SK-N-SH treated with all-trans-retinoic acid at 6 μM for 48 hours (cell line): ENCODE measurements at regions not wholly inside any gene's neighbourhood (a gene's known extent, or its start where the extent isn't known, plus 50 kb on each side); places are given as distances from the start of the nearest gene placed in this dataset.

ENCODE experiments used
- ATAC-seq: fragments of 200-7000 bp; cut with Tn5 transposase; 3 replicates; pipeline ENCODE4 v1.9.1; 2020; ENCODE audit warnings: mild to moderate bottlenecking, moderate library complexity
- ARNTL ChIP-seq: fragments of 450-650 bp; formaldehyde crosslinking; IDR thresholded peaks from 2 replicates; pipeline ENCODE4 v1.5.0; 2020; ENCODE audit warnings: low read depth, mild to moderate bottlenecking, moderate library complexity, borderline replicate concordance
- BACH2 ChIP-seq: fragments of 250-450 bp; sonication (Bioruptor Pico); IDR thresholded peaks from 2 replicates; pipeline ENCODE4 v1.9.0; 2021; ENCODE audit warnings: mild to moderate bottlenecking, borderline replicate concordance
- CSDC2 ChIP-seq: fragments of 250-450 bp; sonication (Bioruptor Pico); IDR thresholded peaks from 2 replicates; pipeline ENCODE4 v1.5.0; 2020; ENCODE audit warnings: mild to moderate bottlenecking, moderate library complexity
- ESRRG ChIP-seq: fragments of 250-450 bp; sonication (Bioruptor Pico); IDR thresholded peaks from 2 replicates; pipeline ENCODE4 v1.6.1; 2021; ENCODE audit warnings: mild to moderate bottlenecking
- GLIS3 ChIP-seq: fragments of 250-450 bp; sonication (Bioruptor Pico); IDR thresholded peaks from 2 replicates; pipeline ENCODE4 v1.5.0; 2020; ENCODE audit warnings: mild to moderate bottlenecking, moderate library complexity
- ISL1 ChIP-seq: fragments of 250-450 bp; sonication (Bioruptor Pico); IDR thresholded peaks from 2 replicates; pipeline ENCODE4 v2.1.2; 2022; ENCODE audit warnings: mild to moderate bottlenecking, moderate library complexity
- OSR1 ChIP-seq: fragments of 250-450 bp; sonication (Bioruptor Pico); IDR thresholded peaks from 2 replicates; pipeline ENCODE4 v1.8.0; 2022; ENCODE audit warnings: moderate library complexity, mild to moderate bottlenecking, inconsistent platforms
- PPARA ChIP-seq: fragments of 250-450 bp; sonication (Bioruptor Pico); IDR thresholded peaks from 2 replicates; pipeline ENCODE4 v1.5.0; 2020; ENCODE audit warnings: mild to moderate bottlenecking, borderline replicate concordance
- RARB ChIP-seq: fragments of 250-450 bp; sonication (Bioruptor Pico); IDR thresholded peaks from 2 replicates; pipeline ENCODE4 v1.8.0; 2021; ENCODE audit warnings: mild to moderate bottlenecking, moderate library complexity
- SNAI2 ChIP-seq: fragments of 250-450 bp; sonication (Bioruptor Pico); IDR thresholded peaks from 2 replicates; pipeline ENCODE4 v1.5.0; 2020; ENCODE audit warnings: mild to moderate bottlenecking, moderate library complexity
- TCF4 ChIP-seq: fragments of 250-450 bp; sonication (Bioruptor Pico); IDR thresholded peaks from 2 replicates; pipeline ENCODE4 v1.8.0; 2021; ENCODE audit warnings: mild to moderate bottlenecking, moderate library complexity, borderline replicate concordance
- TOX ChIP-seq: fragments of 250-450 bp; sonication (Bioruptor Pico); IDR thresholded peaks from 2 replicates; pipeline ENCODE4 v1.8.0; 2021; ENCODE audit warnings: mild to moderate bottlenecking, moderate library complexity, borderline replicate concordance
- ZC3H10 ChIP-seq: fragments of 250-450 bp; sonication (Bioruptor Pico); IDR thresholded peaks from 2 replicates; pipeline ENCODE4 v1.5.1; 2021; ENCODE audit warnings: mild to moderate bottlenecking, moderate library complexity
- ZFP3 ChIP-seq: fragments of 250-450 bp; sonication (Bioruptor Pico); IDR thresholded peaks from 2 replicates; pipeline ENCODE4 v1.5.0; 2020; ENCODE audit warnings: mild to moderate bottlenecking, moderate library complexity
- ZFP30 ChIP-seq: fragments of 450-650 bp; formaldehyde crosslinking; IDR thresholded peaks from 2 replicates; pipeline ENCODE4 v1.5.0; 2022; ENCODE audit warnings: mild to moderate bottlenecking, moderate library complexity
- ZNF70 ChIP-seq: fragments of 450-650 bp; formaldehyde crosslinking; IDR thresholded peaks from 2 replicates; pipeline ENCODE4 v1.5.0; 2020; ENCODE audit warnings: mild to moderate bottlenecking, moderate library complexity
- ZNF8 ChIP-seq: fragments of 450-650 bp; formaldehyde crosslinking; IDR thresholded peaks from 2 replicates; pipeline ENCODE4 v1.5.0; 2020; ENCODE audit warnings: mild to moderate bottlenecking, moderate library complexity
- TF ChIP-seq, protein P1 (sequence below): fragments of 250-450 bp; sonication (Bioruptor Pico); IDR thresholded peaks from 2 replicates; pipeline ENCODE4 v1.8.0; 2020; ENCODE audit warnings: mild to moderate bottlenecking, moderate library complexity, borderline replicate concordance
- TF ChIP-seq, protein P2 (sequence below): fragments of 250-450 bp; sonication (Bioruptor Pico); IDR thresholded peaks from 2 replicates; pipeline ENCODE4 v1.5.0; 2020; ENCODE audit warnings: mild to moderate bottlenecking, moderate library complexity
- TF ChIP-seq, protein P3 (sequence below): fragments of 250-450 bp; sonication (Bioruptor Pico); IDR thresholded peaks from 2 replicates; pipeline ENCODE4 v1.8.0; 2021; ENCODE audit warnings: low read depth, mild to moderate bottlenecking, moderate library complexity, borderline replicate concordance
- TF ChIP-seq, protein P4 (sequence below): fragments of 250-450 bp; sonication (Bioruptor Pico); IDR thresholded peaks from 2 replicates; pipeline ENCODE4 v1.5.1; 2020; ENCODE audit warnings: low read depth, mild to moderate bottlenecking, moderate library complexity
- TF ChIP-seq, protein P5 (sequence below): fragments of 250-450 bp; sonication (Bioruptor Pico); IDR thresholded peaks from 2 replicates; pipeline ENCODE4 v1.5.1; 2021; ENCODE audit warnings: mild to moderate bottlenecking, moderate library complexity

- TF ChIP-seq RARB (CRISPR knock-in tag) = no peak
- TF ChIP-seq ZC3H10 (CRISPR knock-in tag) = no peak
- TF ChIP-seq, protein P1, sequence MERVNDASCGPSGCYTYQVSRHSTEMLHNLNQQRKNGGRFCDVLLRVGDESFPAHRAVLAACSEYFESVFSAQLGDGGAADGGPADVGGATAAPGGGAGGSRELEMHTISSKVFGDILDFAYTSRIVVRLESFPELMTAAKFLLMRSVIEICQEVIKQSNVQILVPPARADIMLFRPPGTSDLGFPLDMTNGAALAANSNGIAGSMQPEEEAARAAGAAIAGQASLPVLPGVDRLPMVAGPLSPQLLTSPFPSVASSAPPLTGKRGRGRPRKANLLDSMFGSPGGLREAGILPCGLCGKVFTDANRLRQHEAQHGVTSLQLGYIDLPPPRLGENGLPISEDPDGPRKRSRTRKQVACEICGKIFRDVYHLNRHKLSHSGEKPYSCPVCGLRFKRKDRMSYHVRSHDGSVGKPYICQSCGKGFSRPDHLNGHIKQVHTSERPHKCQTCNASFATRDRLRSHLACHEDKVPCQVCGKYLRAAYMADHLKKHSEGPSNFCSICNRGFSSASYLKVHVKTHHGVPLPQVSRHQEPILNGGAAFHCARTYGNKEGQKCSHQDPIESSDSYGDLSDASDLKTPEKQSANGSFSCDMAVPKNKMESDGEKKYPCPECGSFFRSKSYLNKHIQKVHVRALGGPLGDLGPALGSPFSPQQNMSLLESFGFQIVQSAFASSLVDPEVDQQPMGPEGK (CRISPR knock-in tag) = no peak
- TF ChIP-seq ISL1 (CRISPR knock-in tag) = no peak
- TF ChIP-seq OSR1 (CRISPR knock-in tag) = no peak
- no peak for TF ChIP-seq TOX (CRISPR knock-in tag)
- TF ChIP-seq SNAI2 = no peak
- no peak for TF ChIP-seq ZFP30 (CRISPR knock-in tag)
- TF ChIP-seq GLIS3 (CRISPR knock-in tag) = no peak
- TF ChIP-seq ZNF70 (CRISPR knock-in tag) = no peak
- TF ChIP-seq PPARA = no peak
- no peak for TF ChIP-seq BACH2
- TF ChIP-seq ZFP3 (CRISPR knock-in tag) = no peak
- TF ChIP-seq CSDC2 = no peak
- TF ChIP-seq, protein P2, sequence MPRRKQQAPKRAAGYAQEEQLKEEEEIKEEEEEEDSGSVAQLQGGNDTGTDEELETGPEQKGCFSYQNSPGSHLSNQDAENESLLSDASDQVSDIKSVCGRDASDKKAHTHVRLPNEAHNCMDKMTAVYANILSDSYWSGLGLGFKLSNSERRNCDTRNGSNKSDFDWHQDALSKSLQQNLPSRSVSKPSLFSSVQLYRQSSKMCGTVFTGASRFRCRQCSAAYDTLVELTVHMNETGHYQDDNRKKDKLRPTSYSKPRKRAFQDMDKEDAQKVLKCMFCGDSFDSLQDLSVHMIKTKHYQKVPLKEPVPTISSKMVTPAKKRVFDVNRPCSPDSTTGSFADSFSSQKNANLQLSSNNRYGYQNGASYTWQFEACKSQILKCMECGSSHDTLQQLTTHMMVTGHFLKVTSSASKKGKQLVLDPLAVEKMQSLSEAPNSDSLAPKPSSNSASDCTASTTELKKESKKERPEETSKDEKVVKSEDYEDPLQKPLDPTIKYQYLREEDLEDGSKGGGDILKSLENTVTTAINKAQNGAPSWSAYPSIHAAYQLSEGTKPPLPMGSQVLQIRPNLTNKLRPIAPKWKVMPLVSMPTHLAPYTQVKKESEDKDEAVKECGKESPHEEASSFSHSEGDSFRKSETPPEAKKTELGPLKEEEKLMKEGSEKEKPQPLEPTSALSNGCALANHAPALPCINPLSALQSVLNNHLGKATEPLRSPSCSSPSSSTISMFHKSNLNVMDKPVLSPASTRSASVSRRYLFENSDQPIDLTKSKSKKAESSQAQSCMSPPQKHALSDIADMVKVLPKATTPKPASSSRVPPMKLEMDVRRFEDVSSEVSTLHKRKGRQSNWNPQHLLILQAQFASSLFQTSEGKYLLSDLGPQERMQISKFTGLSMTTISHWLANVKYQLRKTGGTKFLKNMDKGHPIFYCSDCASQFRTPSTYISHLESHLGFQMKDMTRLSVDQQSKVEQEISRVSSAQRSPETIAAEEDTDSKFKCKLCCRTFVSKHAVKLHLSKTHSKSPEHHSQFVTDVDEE (CRISPR knock-in tag) = no peak
- TF ChIP-seq ARNTL (CRISPR knock-in tag) = no peak
These were observed 276.3 kb downstream of the PAX1 start for GRCh38 chr20:21981597-21982344.

GRCh38 chr20:21981179-21981578 lies 275.7 kb downstream of the PAX1 start:
- TF ChIP-seq TCF4 (no peak), ESRRG (no peak), BACH2 (no peak), OSR1 (CRISPR knock-in tag) (no peak), ZFP3 (CRISPR knock-in tag) (no peak), ZNF70 (CRISPR knock-in tag) (no peak), ZC3H10 (CRISPR knock-in tag) (no peak), ZNF8 (CRISPR knock-in tag) (no peak), PPARA (no peak), ARNTL (CRISPR knock-in tag) (no peak), SNAI2 (no peak), CSDC2 (no peak), TOX (CRISPR knock-in tag) (no peak)
- TF ChIP-seq, protein P1 (CRISPR knock-in tag) = no peak
- TF ChIP-seq, protein P3, sequence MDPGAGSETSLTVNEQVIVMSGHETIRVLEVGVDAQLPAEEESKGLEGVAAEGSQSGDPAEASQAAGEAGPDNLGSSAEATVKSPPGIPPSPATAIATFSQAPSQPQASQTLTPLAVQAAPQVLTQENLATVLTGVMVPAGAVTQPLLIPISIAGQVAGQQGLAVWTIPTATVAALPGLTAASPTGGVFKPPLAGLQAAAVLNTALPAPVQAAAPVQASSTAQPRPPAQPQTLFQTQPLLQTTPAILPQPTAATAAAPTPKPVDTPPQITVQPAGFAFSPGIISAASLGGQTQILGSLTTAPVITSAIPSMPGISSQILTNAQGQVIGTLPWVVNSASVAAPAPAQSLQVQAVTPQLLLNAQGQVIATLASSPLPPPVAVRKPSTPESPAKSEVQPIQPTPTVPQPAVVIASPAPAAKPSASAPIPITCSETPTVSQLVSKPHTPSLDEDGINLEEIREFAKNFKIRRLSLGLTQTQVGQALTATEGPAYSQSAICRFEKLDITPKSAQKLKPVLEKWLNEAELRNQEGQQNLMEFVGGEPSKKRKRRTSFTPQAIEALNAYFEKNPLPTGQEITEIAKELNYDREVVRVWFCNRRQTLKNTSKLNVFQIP (CRISPR knock-in tag) = no peak
- TF ChIP-seq, protein P2 (CRISPR knock-in tag) = no peak
- TF ChIP-seq, protein P4, sequence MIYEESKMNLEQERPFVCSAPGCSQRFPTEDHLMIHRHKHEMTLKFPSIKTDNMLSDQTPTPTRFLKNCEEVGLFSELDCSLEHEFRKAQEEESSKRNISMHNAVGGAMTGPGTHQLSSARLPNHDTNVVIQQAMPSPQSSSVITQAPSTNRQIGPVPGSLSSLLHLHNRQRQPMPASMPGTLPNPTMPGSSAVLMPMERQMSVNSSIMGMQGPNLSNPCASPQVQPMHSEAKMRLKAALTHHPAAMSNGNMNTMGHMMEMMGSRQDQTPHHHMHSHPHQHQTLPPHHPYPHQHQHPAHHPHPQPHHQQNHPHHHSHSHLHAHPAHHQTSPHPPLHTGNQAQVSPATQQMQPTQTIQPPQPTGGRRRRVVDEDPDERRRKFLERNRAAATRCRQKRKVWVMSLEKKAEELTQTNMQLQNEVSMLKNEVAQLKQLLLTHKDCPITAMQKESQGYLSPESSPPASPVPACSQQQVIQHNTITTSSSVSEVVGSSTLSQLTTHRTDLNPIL (CRISPR knock-in tag) = no peak
- TF ChIP-seq, protein P5, sequence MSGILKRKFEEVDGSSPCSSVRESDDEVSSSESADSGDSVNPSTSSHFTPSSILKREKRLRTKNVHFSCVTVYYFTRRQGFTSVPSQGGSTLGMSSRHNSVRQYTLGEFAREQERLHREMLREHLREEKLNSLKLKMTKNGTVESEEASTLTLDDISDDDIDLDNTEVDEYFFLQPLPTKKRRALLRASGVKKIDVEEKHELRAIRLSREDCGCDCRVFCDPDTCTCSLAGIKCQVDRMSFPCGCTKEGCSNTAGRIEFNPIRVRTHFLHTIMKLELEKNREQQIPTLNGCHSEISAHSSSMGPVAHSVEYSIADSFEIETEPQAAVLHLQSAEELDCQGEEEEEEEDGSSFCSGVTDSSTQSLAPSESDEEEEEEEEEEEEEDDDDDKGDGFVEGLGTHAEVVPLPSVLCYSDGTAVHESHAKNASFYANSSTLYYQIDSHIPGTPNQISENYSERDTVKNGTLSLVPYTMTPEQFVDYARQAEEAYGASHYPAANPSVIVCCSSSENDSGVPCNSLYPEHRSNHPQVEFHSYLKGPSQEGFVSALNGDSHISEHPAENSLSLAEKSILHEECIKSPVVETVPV = no peak
- ATAC-seq = no peak

More at GRCh38 chr20:21981597-21982344, 276.3 kb downstream of the PAX1 start:
- ATAC-seq = no peak
